Liver (tissue), 8 donors: ENCODE measurements at regions not wholly inside any gene's neighbourhood (a gene's known extent, or its start where the extent isn't known, plus 50 kb on each side); places are given as distances from the start of the nearest gene placed in this dataset.

Source experiments
- DNase-seq: peaks from one replicate; pipeline ENCODE4 v3.0.0-alpha.2; 2017; ENCODE audit warnings: low spot score
- H3K27ac ChIP-seq, 2 donors: one replicate each; pipeline ENCODE4 v1.7.0; 2013; ENCODE audit warnings: inconsistent platforms in 2 of 2, low read length in 2 of 2, control low read depth in 1 of 2, low read depth in 1 of 2, mild to moderate bottlenecking in 1 of 2
- H3K27me3 ChIP-seq, 4 donors: one replicate each; pipeline versions ENCODE4 v1.6.1 to v1.7.0; 2013; ENCODE audit warnings: low read length in 3 of 4, inconsistent platforms in 1 of 4, mild to moderate bottlenecking in 1 of 4, moderate library complexity in 1 of 4; ENCODE audit not compliant: control insufficient read depth in 4 of 4, insufficient read depth in 4 of 4
- H3K36me3 ChIP-seq, 4 donors: one replicate each; pipeline versions ENCODE4 v1.6.1 to v1.7.0; 2013; ENCODE audit warnings: low read length in 3 of 4, mild to moderate bottlenecking in 3 of 4, low read depth in 1 of 4, moderate library complexity in 1 of 4; ENCODE audit not compliant: control insufficient read depth in 4 of 4, insufficient read depth in 3 of 4
- H3K4me1 ChIP-seq, 4 donors: one replicate each; pipeline versions ENCODE4 v1.6.1 to v1.7.0; 2013; ENCODE audit warnings: low read length in 3 of 4, mild to moderate bottlenecking in 3 of 4, moderate library complexity in 1 of 4; ENCODE audit not compliant: control insufficient read depth in 4 of 4, insufficient read depth in 4 of 4
- H3K4me3 ChIP-seq, 3 donors: one replicate each; pipeline versions ENCODE4 v1.6.1 to v1.7.0; 2013; ENCODE audit warnings: low read length in 3 of 3, control low read depth in 1 of 3, low read depth in 1 of 3, mild to moderate bottlenecking in 1 of 3
- H3K9ac ChIP-seq, 2 donors: one replicate each; pipeline ENCODE4 v1.7.0; 2013; ENCODE audit warnings: low read length in 2 of 2, mild to moderate bottlenecking in 2 of 2, moderate library complexity in 2 of 2, control low read depth in 1 of 2, low read depth in 1 of 2
- H3K9me3 ChIP-seq, 4 donors: one replicate each; pipeline versions ENCODE4 v1.6.1 to v1.7.0; 2013; ENCODE audit warnings: low read length in 3 of 4; ENCODE audit not compliant: control insufficient read depth in 4 of 4
- ATF3 ChIP-seq: IDR thresholded peaks from 2 replicates; pipeline ENCODE4 v1.6.1; 2016; ENCODE audit warnings: antibody characterized with exemption
- CTCF ChIP-seq: fragments of 150-350 bp; IDR thresholded peaks from 2 replicates; pipeline ENCODE4 v1.5.1; 2017; ENCODE audit warnings: improper control_type of control experiment, low read depth, low read length; ENCODE audit not compliant: missing input control
- EGR1 ChIP-seq, 2 donors: IDR thresholded peaks; 2 replicates each; pipeline ENCODE4 v1.6.1; 2016 to 2018; ENCODE audit warnings: antibody characterized with exemption in 2 of 2, low read depth in 2 of 2
- FOXA1 ChIP-seq: IDR thresholded peaks from 2 replicates; pipeline ENCODE4 v1.6.1; 2016; ENCODE audit warnings: antibody characterized with exemption
- FOXA2 ChIP-seq: IDR thresholded peaks from 2 replicates; pipeline ENCODE4 v1.6.1; 2016; ENCODE audit warnings: antibody characterized with exemption
- GABPA ChIP-seq, 2 donors: IDR thresholded peaks in 1 of 2; conservative IDR thresholded peaks in 1 of 2; 2 replicates each; pipeline ENCODE4 v1.6.1; 2016; ENCODE audit warnings: antibody characterized with exemption in 2 of 2, mild to moderate bottlenecking in 1 of 2, moderate library complexity in 1 of 2
- HNF4A ChIP-seq, 2 donors: conservative IDR thresholded peaks; 2 replicates each; pipeline ENCODE4 v1.6.1; 2016; ENCODE audit warnings: antibody characterized with exemption in 2 of 2, mild to moderate bottlenecking in 2 of 2
- HNF4G ChIP-seq: IDR thresholded peaks from 2 replicates; pipeline ENCODE4 v1.6.1; 2016; ENCODE audit warnings: antibody characterized with exemption
- JUND ChIP-seq, 2 donors: IDR thresholded peaks; 2 replicates each; pipeline ENCODE4 v1.6.1; 2016; ENCODE audit warnings: antibody characterized with exemption in 2 of 2
- MAX ChIP-seq: IDR thresholded peaks from 2 replicates; pipeline ENCODE4 v1.6.1; 2016; ENCODE audit warnings: antibody characterized with exemption
- NR2F2 ChIP-seq: IDR thresholded peaks from 2 replicates; pipeline ENCODE4 v1.6.1; 2016; ENCODE audit warnings: antibody characterized with exemption
- RAD21 ChIP-seq, 2 donors: IDR thresholded peaks; 2 replicates each; pipeline ENCODE4 v1.6.1; 2016; ENCODE audit warnings: antibody characterized with exemption in 2 of 2, mild to moderate bottlenecking in 2 of 2
- REST ChIP-seq: IDR thresholded peaks from 2 replicates; pipeline ENCODE4 v1.6.1; 2016; ENCODE audit warnings: antibody characterized with exemption, mild to moderate bottlenecking
- RXRA ChIP-seq, 2 donors: IDR thresholded peaks; 2 replicates each; pipeline ENCODE4 v1.6.1; 2017 to 2018; ENCODE audit warnings: antibody characterized with exemption in 2 of 2, mild to moderate bottlenecking in 1 of 2
- SP1 ChIP-seq: IDR thresholded peaks from 2 replicates; pipeline ENCODE4 v1.6.1; 2018; ENCODE audit warnings: antibody characterized with exemption, mild to moderate bottlenecking
- TAF1 ChIP-seq: conservative IDR thresholded peaks from 2 replicates; pipeline ENCODE4 v1.6.1; 2016; ENCODE audit warnings: antibody characterized with exemption, mild to moderate bottlenecking
- YY1 ChIP-seq: IDR thresholded peaks from 2 replicates; pipeline ENCODE4 v1.6.1; 2016; ENCODE audit warnings: antibody characterized with exemption, mild to moderate bottlenecking
- WGBS: extraction: QIAGEN DNeasy Blood & Tissue Kit; methylation state at CpG from one replicate; pipeline ENCODE4 v1.1.7; 2013; 5-methylcytosine and 5-hydroxymethylcytosine counted together
- TF ChIP-seq, protein P1 (sequence below): IDR thresholded peaks from 2 replicates; pipeline ENCODE4 v1.6.1; 2016; ENCODE audit warnings: antibody characterized with exemption
- donor health status: healthy.
- donor health status: healthy.
- donor health status: healthy.
- donor health status: healthy.
- donor health status: healthy.

DNA sequence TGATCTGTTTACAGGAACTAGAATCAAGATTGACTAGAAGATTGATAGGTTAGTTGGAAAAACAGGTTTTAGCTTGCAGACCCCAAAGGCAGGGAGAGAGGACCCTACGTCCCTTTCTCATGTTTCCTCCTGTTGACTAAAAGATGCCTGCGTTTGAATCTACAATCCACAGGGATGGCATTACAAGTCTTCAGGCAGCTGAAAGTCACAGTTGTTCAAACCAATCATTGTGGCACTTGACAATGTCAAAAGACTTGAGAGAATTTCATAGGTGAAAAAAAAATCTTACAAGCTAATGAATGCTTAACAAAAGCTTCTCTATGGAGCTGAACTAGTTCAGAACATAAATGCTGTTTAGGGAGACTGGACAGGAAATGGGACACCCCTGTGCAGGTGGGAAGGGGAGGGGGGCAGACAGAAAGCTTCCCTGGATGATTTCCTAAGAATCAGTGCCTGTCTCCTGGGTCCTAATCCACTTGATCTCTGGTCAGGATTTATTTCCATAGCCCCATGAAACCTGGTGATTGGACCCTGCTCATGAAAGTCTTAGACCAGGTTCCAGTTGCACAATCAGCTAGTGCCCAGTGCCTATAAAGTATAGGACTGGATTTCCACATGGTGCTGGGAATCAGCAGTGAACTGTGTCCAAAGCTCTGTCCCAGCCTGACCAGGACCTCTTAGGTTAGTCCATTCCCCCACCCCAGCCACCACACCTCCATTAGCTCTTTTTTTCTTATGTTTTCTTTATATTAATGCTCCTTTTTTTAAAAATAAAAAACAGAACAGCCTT, 91.6 kb upstream of the BCAR3 start:
- no peaks in the 10 kb centered on the region for H3K27me3 ChIP-seq
- H3K4me3 ChIP-seq, result no peak overlapping the region
- H3K36me3 ChIP-seq, result no peaks in the 10 kb centered on the region
- DNase-seq, result no peak
- H3K9ac ChIP-seq, result no peak overlapping the region
- H3K9me3 ChIP-seq, result no peaks in the 10 kb centered on the region
- 81% methylated on average over 2 of the region's 2 CpGs for WGBS
- H3K27ac ChIP-seq, result no peak overlapping the region
- peaks cover 0 to 3% (median 0%) of the 10 kb centered on the region in 4 donors for H3K4me1 ChIP-seq
- TF ChIP-seq HNF4A (conservative IDR thresholded peaks at IDR 0.05) (peak in 1 of 2 donors; percentile 6), ATF3 (no peak), YY1 (no peak), RAD21 (IDR thresholded peaks at IDR 0.05) (no peak)

- Histone ChIP-seq H3K27ac (no peak overlapping the region), H3K27me3 (no peaks in the 10 kb centered on the region), H3K9me3 (no peaks in the 10 kb centered on the region), H3K36me3 (no peaks in the 10 kb centered on the region), H3K4me1 (peaks cover 0 to 3% (median 0%) of the 10 kb centered on the region in 4 donors), H3K4me3 (no peak overlapping the region), H3K9ac (no peak overlapping the region)
- DNase-seq, result no peak
- 68% methylated on average over 2 of the region's 2 CpGs for WGBS
- TF ChIP-seq REST (no peak), JUND (IDR thresholded peaks at IDR 0.05) (no peak), CTCF (no peak), FOXA2 (no peak), NR2F2 (no peak), GABPA (IDR thresholded peaks at IDR 0.05 in 1 of 2, conservative IDR thresholded peaks at IDR 0.05 in 1 of 2) (no peak), RXRA (IDR thresholded peaks at IDR 0.05) (no peak), RAD21 (IDR thresholded peaks at IDR 0.05) (no peak), TAF1 (no peak), MAX (no peak), FOXA1 (no peak), YY1 (no peak), HNF4G (no peak), SP1 (no peak), ATF3 (no peak), HNF4A (conservative IDR thresholded peaks at IDR 0.05) (no peak), EGR1 (IDR thresholded peaks at IDR 0.05; ENCODE audit: low read depth in 2 of 2) (no peak)
- TF ChIP-seq, protein P1, sequence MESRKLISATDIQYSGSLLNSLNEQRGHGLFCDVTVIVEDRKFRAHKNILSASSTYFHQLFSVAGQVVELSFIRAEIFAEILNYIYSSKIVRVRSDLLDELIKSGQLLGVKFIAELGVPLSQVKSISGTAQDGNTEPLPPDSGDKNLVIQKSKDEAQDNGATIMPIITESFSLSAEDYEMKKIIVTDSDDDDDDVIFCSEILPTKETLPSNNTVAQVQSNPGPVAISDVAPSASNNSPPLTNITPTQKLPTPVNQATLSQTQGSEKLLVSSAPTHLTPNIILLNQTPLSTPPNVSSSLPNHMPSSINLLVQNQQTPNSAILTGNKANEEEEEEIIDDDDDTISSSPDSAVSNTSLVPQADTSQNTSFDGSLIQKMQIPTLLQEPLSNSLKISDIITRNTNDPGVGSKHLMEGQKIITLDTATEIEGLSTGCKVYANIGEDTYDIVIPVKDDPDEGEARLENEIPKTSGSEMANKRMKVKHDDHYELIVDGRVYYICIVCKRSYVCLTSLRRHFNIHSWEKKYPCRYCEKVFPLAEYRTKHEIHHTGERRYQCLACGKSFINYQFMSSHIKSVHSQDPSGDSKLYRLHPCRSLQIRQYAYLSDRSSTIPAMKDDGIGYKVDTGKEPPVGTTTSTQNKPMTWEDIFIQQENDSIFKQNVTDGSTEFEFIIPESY, result no peak
Measured at GRCh38 chr1:93771843-93772242, 90.2 kb upstream of the BCAR3 start.
